ENCODE measurements at regions not wholly inside any gene's neighbourhood (a gene's known extent, or its start where the extent isn't known, plus 50 kb on each side); places are given as distances from the start of the nearest gene placed in this dataset.

DNA sequence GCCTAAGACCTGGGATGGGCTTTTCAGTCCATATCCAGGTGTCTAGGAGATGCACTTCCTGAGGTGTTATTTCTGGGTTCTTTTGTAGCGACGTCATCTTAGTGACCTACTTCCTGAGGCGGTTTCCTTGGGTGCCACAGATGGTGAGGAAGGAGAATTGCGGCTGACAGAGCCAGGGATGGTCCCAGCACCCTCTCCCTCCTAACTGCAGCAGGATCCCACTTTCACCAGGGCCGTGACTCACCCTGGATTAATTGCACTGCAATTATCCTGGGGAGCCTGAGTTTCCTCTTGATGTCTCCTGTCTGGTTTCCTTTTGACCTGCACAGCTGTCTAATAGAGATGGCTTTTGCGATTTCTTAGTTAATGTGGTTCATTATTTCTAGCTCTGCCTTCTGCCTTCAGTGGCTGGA lies 271.7 kb downstream of the TCF7L2 start:
- no peak for TF ChIP-seq POLR2A (IDR thresholded peaks at IDR 0.05)
- TF ChIP-seq, protein P1, sequence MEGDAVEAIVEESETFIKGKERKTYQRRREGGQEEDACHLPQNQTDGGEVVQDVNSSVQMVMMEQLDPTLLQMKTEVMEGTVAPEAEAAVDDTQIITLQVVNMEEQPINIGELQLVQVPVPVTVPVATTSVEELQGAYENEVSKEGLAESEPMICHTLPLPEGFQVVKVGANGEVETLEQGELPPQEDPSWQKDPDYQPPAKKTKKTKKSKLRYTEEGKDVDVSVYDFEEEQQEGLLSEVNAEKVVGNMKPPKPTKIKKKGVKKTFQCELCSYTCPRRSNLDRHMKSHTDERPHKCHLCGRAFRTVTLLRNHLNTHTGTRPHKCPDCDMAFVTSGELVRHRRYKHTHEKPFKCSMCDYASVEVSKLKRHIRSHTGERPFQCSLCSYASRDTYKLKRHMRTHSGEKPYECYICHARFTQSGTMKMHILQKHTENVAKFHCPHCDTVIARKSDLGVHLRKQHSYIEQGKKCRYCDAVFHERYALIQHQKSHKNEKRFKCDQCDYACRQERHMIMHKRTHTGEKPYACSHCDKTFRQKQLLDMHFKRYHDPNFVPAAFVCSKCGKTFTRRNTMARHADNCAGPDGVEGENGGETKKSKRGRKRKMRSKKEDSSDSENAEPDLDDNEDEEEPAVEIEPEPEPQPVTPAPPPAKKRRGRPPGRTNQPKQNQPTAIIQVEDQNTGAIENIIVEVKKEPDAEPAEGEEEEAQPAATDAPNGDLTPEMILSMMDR (IDR thresholded peaks at IDR 0.05): no peak

All from right lobe of liver (tissue), 4 donors.